Type B pancreatic cell (in vitro differentiated cells): ENCODE measurements at regions not wholly inside any gene's neighbourhood (a gene's known extent, or its start where the extent isn't known, plus 50 kb on each side); places are given as distances from the start of the nearest gene placed in this dataset.

Source experiments
- DNase-seq: peaks from one replicate; pipeline ENCODE4 v3.0.0; 2021; ENCODE audit warnings: mixed read lengths; ENCODE audit not compliant: unreplicated experiment; ENCODE audit errors: extremely low spot score
- H3K27ac Mint-ChIP-seq: 2 replicates; pipeline ENCODE4 v1.8.0; 2021; ENCODE audit warnings: mild to moderate bottlenecking, mixed read lengths
- H3K27me3 Mint-ChIP-seq: 2 replicates; pipeline ENCODE4 v1.8.0; 2021; ENCODE audit warnings: mixed read lengths
- H3K36me3 Mint-ChIP-seq: 2 replicates; pipeline ENCODE4 v1.8.0; 2021; ENCODE audit warnings: mixed read lengths
- H3K4me1 Mint-ChIP-seq: one replicate; pipeline ENCODE4 v1.8.0; 2021; ENCODE audit warnings: mixed read lengths; ENCODE audit not compliant: unreplicated experiment
- H3K4me3 Mint-ChIP-seq: 2 replicates; pipeline ENCODE4 v1.8.0; 2021; ENCODE audit warnings: mild to moderate bottlenecking, mixed read lengths
- H3K9me3 Mint-ChIP-seq: 2 replicates; pipeline ENCODE4 v1.8.0; 2021; ENCODE audit warnings: mixed read lengths
- CTCF ChIP-seq: fragments of 200-600 bp; sonication (generic); conservative IDR thresholded peaks from 2 replicates; pipeline ENCODE4 v1.5.0; 2021; ENCODE audit warnings: antibody characterized with exemption, mild to moderate bottlenecking

- peaks cover 5% of the 10 kb centered on the region for H3K9me3 Mint-ChIP-seq
- DNase-seq: no peak
- no peaks in the 10 kb centered on the region for H3K4me1 Mint-ChIP-seq
- no peaks in the 10 kb centered on the region for H3K27me3 Mint-ChIP-seq
- no peak for TF ChIP-seq CTCF
- H3K27ac Mint-ChIP-seq: no peak overlapping the region
- H3K36me3 Mint-ChIP-seq: no peaks in the 10 kb centered on the region
- no peak overlapping the region for H3K4me3 Mint-ChIP-seq
These were observed 596.3 kb downstream of the FAT4 start for GRCh38 chr4:125911058-125911457.

GRCh38 chr4:125911481-125911880, 596.7 kb downstream of the FAT4 start:
- Mint-ChIP-seq H3K4me1 (no peaks in the 10 kb centered on the region), H3K36me3 (no peaks in the 10 kb centered on the region), H3K9me3 (peaks cover 5% of the 10 kb centered on the region), H3K27me3 (no peaks in the 10 kb centered on the region), H3K27ac (no peak overlapping the region), H3K4me3 (no peak overlapping the region)
- no peak for DNase-seq
- no peak for TF ChIP-seq CTCF

GRCh38 chr4:125917559-125917958, 602.8 kb downstream of the FAT4 start:
- H3K4me3 Mint-ChIP-seq: no peak overlapping the region
- H3K36me3 Mint-ChIP-seq: no peaks in the 10 kb centered on the region

GRCh38 chr4:125928652-125929051, 613.9 kb downstream of the FAT4 start:
- no peaks in the 10 kb centered on the region for H3K36me3 Mint-ChIP-seq
- H3K4me3 Mint-ChIP-seq: no peak overlapping the region
- no peak overlapping the region for H3K27ac Mint-ChIP-seq
- TF ChIP-seq CTCF: no peak
- no peaks in the 10 kb centered on the region for H3K4me1 Mint-ChIP-seq
- DNase-seq: no peak
- H3K27me3 Mint-ChIP-seq: no peaks in the 10 kb centered on the region
- H3K9me3 Mint-ChIP-seq: no peaks in the 10 kb centered on the region

More at GRCh38 chr4:125917559-125917958, 602.8 kb downstream of the FAT4 start:
- no peaks in the 10 kb centered on the region for H3K4me1 Mint-ChIP-seq
- H3K9me3 Mint-ChIP-seq: no peaks in the 10 kb centered on the region
- H3K27me3 Mint-ChIP-seq: no peaks in the 10 kb centered on the region
- TF ChIP-seq CTCF: no peak
- H3K27ac Mint-ChIP-seq: no peak overlapping the region
- DNase-seq: no peak

- H3K4me1 Mint-ChIP-seq: no peaks in the 10 kb centered on the region
- peaks cover 10% of the 10 kb centered on the region for H3K9me3 Mint-ChIP-seq
- DNase-seq: no peak
- H3K27me3 Mint-ChIP-seq: no peaks in the 10 kb centered on the region
- TF ChIP-seq CTCF: no peak
- H3K4me3 Mint-ChIP-seq: no peak overlapping the region
- no peaks in the 10 kb centered on the region for H3K36me3 Mint-ChIP-seq
- no peak overlapping the region for H3K27ac Mint-ChIP-seq
These were observed 623.8 kb downstream of the FAT4 start for GRCh38 chr4:125938541-125938940.

DNA sequence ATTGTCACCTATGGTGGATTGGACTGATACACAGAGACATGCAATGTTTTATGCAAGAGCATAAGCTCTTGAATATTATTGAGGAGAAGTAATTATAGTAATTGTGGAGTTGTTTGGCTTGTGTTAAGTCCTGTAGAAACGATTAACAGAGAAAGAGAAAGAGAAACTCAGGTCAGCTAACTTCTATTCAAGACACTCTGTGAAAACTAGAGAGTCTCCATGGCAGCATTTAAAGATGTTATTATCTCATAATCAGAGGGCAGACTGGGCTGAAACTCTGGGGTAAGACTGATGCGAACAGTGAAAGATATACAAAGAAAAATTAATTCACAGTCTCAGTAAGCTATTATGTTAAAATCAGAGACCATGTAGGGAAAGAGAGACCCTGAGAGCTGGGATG, 625.7 kb downstream of the FAT4 start:
- TF ChIP-seq CTCF: no peak
- H3K9me3 Mint-ChIP-seq: peaks cover 6% of the 10 kb centered on the region
- no peak overlapping the region for H3K27ac Mint-ChIP-seq
- no peak for DNase-seq
- H3K4me1 Mint-ChIP-seq: no peaks in the 10 kb centered on the region
- H3K27me3 Mint-ChIP-seq: no peaks in the 10 kb centered on the region
- H3K4me3 Mint-ChIP-seq: no peak overlapping the region
- no peaks in the 10 kb centered on the region for H3K36me3 Mint-ChIP-seq
